NCI-H2196 treated with DMSO at 0.1 percent for 48 hours (cell line): ENCODE measurements at regions not wholly inside any gene's neighbourhood (a gene's known extent, or its start where the extent isn't known, plus 50 kb on each side); places are given as distances from the start of the nearest gene placed in this dataset.
"Not testable (repeated sequence)": the region's sequence is repeated elsewhere in the genome, so short reads cannot be mapped to it uniquely, and the experiment has no call there.

Experiments
- DNase-seq: peaks from one replicate; lab custom pipeline; 2025; ENCODE audit not compliant: unreplicated experiment; lab: John Stamatoyannopoulos, UW

DNA sequence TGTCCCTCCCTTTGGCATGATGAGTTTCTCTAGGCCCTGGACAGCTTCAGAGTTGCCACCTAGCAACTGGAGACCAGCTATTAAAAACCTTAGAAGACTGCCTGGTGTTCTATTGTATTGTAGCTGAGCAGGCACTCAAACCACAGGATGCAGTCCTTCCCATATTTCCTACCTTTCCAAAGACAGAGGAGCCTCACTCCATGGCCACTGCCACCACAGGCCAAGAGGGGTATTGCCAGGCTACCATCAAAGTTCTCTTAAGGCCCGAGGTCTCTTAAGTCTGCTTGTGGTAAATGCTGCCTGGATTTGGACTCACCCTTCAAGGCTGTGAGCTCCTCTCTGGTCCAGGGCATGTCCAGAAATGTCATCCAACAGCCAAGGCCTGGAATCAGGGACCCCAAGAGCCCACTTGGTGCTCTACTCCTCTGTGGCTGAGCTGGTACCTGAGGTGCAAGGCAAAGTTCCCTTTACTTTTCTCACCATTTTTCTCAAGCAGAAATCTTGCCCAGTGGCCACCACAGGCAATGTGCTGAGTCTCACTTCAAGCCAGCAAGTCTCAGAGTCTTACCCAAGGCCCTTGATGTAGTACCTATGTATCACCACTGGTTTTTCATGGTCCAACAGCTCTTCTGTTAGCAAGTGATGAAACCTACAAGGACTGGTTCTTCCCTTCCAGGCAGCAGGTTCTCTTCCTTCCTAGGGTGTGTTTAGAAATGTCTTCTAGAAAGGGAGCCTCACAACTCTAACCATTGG is 269.4 kb downstream of the AMY1C start:
- DNase-seq = no peak

GRCh38 chr1:104019675-104020049 is 270.0 kb downstream of the AMY1C start:
- no peak for DNase-seq

GRCh38 chr1:104028416-104029035 is 278.8 kb downstream of the AMY1C start:
- no peak for DNase-seq

DNA sequence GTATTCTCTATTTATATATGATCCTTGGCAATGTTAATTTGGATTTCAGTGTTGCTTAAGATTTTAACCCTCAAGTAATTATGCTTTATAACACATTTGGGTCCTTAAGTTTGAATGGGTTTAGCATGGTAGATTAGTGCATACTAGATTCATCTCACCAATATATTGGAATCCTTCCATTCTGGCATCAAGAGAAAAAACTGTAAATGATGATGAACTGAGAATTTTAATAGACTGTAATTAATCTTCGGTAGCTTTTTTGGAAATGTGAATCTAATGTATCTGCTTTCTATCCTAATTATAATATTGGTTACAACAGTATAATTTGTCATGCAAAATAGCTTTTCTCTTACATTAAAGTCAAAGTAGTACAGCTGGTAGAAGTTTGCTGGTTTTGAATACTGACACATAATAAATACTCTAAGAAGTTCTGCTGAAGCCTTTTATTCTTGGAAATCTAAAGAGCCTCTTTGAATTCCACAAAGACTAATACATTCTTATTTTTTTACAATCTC is 279.8 kb downstream of the AMY1C start:
- no peak for DNase-seq

DNA sequence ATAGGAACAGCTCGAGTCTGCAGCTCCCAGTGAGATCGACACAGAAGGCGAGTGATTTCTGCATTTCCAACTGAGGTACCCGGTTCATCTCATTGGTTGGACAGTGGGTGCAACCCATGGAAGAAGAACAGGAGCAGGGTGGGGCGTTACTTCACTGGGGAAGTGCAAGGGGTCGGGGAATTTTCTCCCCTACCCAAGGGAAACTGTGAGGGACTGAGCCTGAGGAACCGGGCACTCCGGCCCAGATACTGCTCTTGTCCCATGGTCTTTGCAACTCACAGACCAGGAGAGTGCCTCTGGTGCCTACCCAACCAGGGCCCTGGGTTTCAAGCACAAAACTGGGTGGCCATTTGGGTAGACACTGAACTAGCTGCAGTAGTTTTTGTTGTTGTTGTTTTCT is 307.1 kb downstream of the AMY1C start:
- no peak for DNase-seq

GRCh38 chr1:104057219-104057898 is 307.7 kb downstream of the AMY1C start:
- not testable (repeated sequence) for DNase-seq

DNA sequence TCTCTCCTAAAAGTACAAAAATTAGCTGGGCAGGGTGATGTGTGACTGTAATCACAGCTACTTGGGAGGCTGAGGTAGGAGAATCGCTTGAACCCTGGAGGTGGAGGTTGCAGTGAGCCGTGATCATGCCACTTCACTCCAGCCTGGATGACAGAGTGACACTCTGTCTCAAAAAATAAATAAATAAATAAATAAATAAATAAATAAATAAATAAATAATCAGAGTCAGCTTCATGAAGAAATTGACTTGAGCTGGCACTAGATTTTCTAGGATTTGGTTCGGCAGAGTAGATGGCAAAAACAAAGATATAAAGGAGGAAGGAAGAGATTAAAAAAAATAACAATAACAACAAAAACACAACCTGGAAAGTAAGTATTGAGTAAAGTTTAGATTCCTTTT is 311.9 kb downstream of the AMY1C start:
- not testable (repeated sequence) for DNase-seq

- no peak for DNase-seq
These were observed 314.7 kb downstream of the AMY1C start for GRCh38 chr1:104064399-104064798.

- no peak for DNase-seq
These were observed 323.2 kb downstream of the AMY1C start for GRCh38 chr1:104072915-104073371.

GRCh38 chr1:104073463-104073902 is 323.8 kb downstream of the AMY1C start:
- no peak for DNase-seq

DNA sequence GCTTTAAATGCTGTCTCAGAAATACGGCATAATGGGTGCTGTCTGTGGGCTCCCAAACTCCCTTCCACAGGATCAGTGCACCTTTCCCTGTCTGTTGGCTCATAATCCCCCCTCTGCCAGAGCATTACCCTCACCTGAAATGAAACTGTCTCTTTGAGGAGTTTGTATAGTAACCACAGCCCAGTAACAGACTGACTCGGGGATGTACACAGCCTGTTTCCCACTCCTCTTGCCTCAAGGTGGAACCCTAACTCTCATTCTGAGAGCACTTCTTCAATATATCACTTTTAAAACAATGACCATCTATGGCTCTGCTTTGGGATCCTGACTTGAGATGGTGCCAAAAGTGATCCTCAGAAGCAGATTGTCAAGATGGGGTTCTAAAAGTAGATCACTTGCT is 332.5 kb downstream of the AMY1C start:
- DNase-seq = no peak

DNA sequence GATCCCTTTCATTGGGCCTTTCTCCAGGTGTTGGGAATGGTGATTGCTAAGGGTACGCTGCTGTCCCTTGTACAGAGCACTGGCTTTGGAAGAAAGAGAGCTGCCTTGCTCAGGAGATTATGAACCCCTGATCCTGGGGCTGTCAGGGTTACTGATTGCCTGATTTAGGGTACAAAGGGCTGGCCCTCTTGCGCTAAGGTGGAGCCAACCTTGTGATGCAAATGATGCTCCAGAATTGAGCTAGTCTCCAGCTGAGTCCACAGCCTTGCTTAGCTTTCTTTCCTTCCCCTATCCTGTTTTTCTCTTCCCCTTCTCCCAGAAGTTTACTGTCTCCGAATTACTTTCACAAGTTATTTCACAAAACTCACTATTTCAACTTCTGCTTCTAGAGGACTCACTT is 334.7 kb downstream of the AMY1C start:
- DNase-seq = no peak

GRCh38 chr1:104092698-104093097 is 343.0 kb downstream of the AMY1C start:
- DNase-seq = no peak

GRCh38 chr1:104098837-104099236 is 349.1 kb downstream of the AMY1C start:
- DNase-seq = no peak

- DNase-seq = no peak
These were observed 350.4 kb downstream of the AMY1C start for GRCh38 chr1:104100115-104100514.

DNA sequence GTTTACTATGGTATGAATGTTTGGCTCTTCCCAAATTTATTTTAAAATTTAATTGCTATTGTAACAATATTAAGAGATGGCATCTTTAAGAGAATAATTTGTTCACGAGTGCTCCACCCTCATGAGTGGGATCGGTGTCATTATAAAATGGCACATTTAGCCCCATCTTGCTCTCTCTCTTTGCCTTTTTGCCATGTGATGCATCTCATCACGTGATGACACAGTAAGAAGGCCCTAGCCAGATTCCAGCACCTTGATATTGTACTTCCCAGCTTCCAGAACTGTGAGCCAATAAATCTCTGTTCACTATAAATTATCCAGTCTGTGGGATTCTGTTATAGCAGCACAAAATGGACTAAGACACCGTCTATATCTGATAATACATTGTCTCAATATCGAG is 355.8 kb downstream of the AMY1C start:
- no peak for DNase-seq

GRCh38 chr1:104120525-104120924 is 370.8 kb downstream of the AMY1C start:
- DNase-seq = no peak

- DNase-seq = no peak
These were observed 371.6 kb downstream of the AMY1C start for GRCh38 chr1:104121271-104121670.

GRCh38 chr1:104125266-104125665 is 375.6 kb downstream of the AMY1C start:
- no peak for DNase-seq

- DNase-seq = no peak
These were observed 376.3 kb downstream of the AMY1C start for GRCh38 chr1:104125970-104126369.

- peak; percentile 5 for DNase-seq
These were observed 382.8 kb downstream of the AMY1C start for GRCh38 chr1:104132382-104132973.
